Stomach (tissue), 8 donors: ENCODE measurements at regions not wholly inside any gene's neighbourhood (a gene's known extent, or its start where the extent isn't known, plus 50 kb on each side); places are given as distances from the start of the nearest gene placed in this dataset.
A peak's percentile ranks its signal among the peaks of the same experiment; 100 is the strongest.

Experiments used
- DNase-seq, 2 donors: peaks; one replicate each; pipeline versions ENCODE4 v3.0.0 to v3.0.0-alpha.2; 2013 to 2019
- H3K27ac ChIP-seq, 5 donors: fragments of 200-600 bp in 4 of 5; sonication (generic) in 4 of 5; one replicate each; pipeline ENCODE4 v1.5.1; 2013 to 2019; ENCODE audit warnings: mild to moderate bottlenecking in 1 of 5, moderate library complexity in 1 of 5
- H3K27me3 ChIP-seq, 3 donors: fragments of 200-600 bp; sonication (generic); one replicate each; pipeline ENCODE4 v1.5.1; 2017 to 2019; ENCODE audit warnings: mixed run types in 1 of 3
- H3K36me3 ChIP-seq, 4 donors: fragments of 200-600 bp; sonication (generic); 1 replicate in 3 of 4; 2 replicates in 1 of 4; pipeline ENCODE4 v1.5.1; 2016 to 2019
- H3K4me1 ChIP-seq, 4 donors: fragments of 200-600 bp; sonication (generic); one replicate each; pipeline ENCODE4 v1.5.1; 2016 to 2019
- H3K4me3 ChIP-seq, 4 donors: fragments of 200-600 bp; sonication (generic) in 3 of 4; one replicate each; pipeline ENCODE4 v1.5.1; 2016 to 2019; ENCODE audit warnings: mild to moderate bottlenecking in 1 of 4
- H3K9me3 ChIP-seq, 4 donors: fragments of 200-600 bp; sonication (generic); one replicate each; pipeline ENCODE4 v1.5.1; 2016 to 2019
- CTCF ChIP-seq, 7 experiments: fragments of 450-650 bp in 4 of 7; fragments of 200-600 bp in 3 of 7; sonication (generic) in 3 of 7; IDR thresholded peaks; one replicate each; pipeline ENCODE4 v1.5.1; 2016 to 2019; ENCODE audit warnings: antibody characterized with exemption in 7 of 7, control low read depth in 2 of 7, mild to moderate bottlenecking in 1 of 7
- EP300 ChIP-seq: sonication (generic); formaldehyde crosslinking; IDR thresholded peaks from one replicate; pipeline ENCODE4 v1.6.1; 2017; ENCODE audit warnings: antibody characterized with exemption
- POLR2A ChIP-seq, 4 donors: fragments of 450-650 bp; IDR thresholded peaks; one replicate each; pipeline ENCODE4 v1.6.1; 2016; ENCODE audit warnings: antibody characterized with exemption in 4 of 4, control low read depth in 2 of 4, mild to moderate bottlenecking in 1 of 4, moderate library complexity in 1 of 4
- POLR2AphosphoS5 ChIP-seq, 3 donors: sonication (generic); formaldehyde crosslinking; IDR thresholded peaks; one replicate each; pipeline ENCODE4 v1.6.1; 2016; ENCODE audit warnings: antibody characterized with exemption in 3 of 3
- WGBS, 5 donors: extraction: QIAGEN DNeasy Blood & Tissue Kit in 3 of 5; methylation state at CpG; one replicate each; pipeline versions ENCODE4 v1.1.5 to v1.1.7; 2013 to 2018; 5-methylcytosine and 5-hydroxymethylcytosine counted together
- intact Hi-C: fragments of 100-400 bp; cut with DNase I; formaldehyde crosslinking; loops from one replicate; pipeline ENCODE4 v1.15.1; 2023; ENCODE audit warnings: low total_unique reads
- donor health status: healthy with polysubstance abuse.
- donor health status: Bipolar disorder and iron deficiency.
- donor health status: healthy.

- intact Hi-C loops, result no loop called here
- H3K4me1 ChIP-seq, result no peaks in the 10 kb centered on the region
- no peaks in the 10 kb centered on the region for H3K27me3 ChIP-seq
- H3K36me3 ChIP-seq, result no peaks in the 10 kb centered on the region
- H3K4me3 ChIP-seq, result no peak overlapping the region
- H3K27ac ChIP-seq, result no peak overlapping the region
- no peak for TF ChIP-seq POLR2A (IDR thresholded peaks at IDR 0.05)
- no peak for TF ChIP-seq EP300
- TF ChIP-seq CTCF (IDR thresholded peaks at IDR 0.05), result no peak
- TF ChIP-seq POLR2AphosphoS5 (IDR thresholded peaks at IDR 0.05), result no peak
- DNase-seq, result no peak
- H3K9me3 ChIP-seq, result no peaks in the 10 kb centered on the region
- 79 to 93% (median 89%) methylated on average over 2 of the region's 2 CpGs for WGBS, 5 donors
Observed at GRCh38 chr2:12506846-12507245, 209.9 kb upstream of the TRIB2 start.

GRCh38 chr2:12507295-12507694 lies 209.4 kb upstream of the TRIB2 start:
- peak in 1 of 2 donors; percentile 14 for DNase-seq
- Histone ChIP-seq H3K4me3 (no peak overlapping the region), H3K36me3 (no peaks in the 10 kb centered on the region), H3K9me3 (no peaks in the 10 kb centered on the region), H3K27me3 (no peaks in the 10 kb centered on the region), H3K4me1 (no peaks in the 10 kb centered on the region), H3K27ac (no peak overlapping the region)
- 73 to 85% (median 83%) methylated on average over 7 of the region's 7 CpGs for WGBS, 5 donors
- TF ChIP-seq POLR2AphosphoS5 (IDR thresholded peaks at IDR 0.05) (no peak), CTCF (IDR thresholded peaks at IDR 0.05) (no peak), POLR2A (IDR thresholded peaks at IDR 0.05) (no peak), EP300 (no peak)
- intact Hi-C loops, result no loop called here

GRCh38 chr2:12510070-12510469 lies 206.7 kb upstream of the TRIB2 start:
- no peaks in the 10 kb centered on the region for H3K27me3 ChIP-seq
- intact Hi-C loops, result no loop called here
- no peaks in the 10 kb centered on the region for H3K4me1 ChIP-seq
- H3K9me3 ChIP-seq, result no peaks in the 10 kb centered on the region
- DNase-seq, result no peak
- H3K4me3 ChIP-seq, result no peak overlapping the region
- no peak overlapping the region for H3K27ac ChIP-seq
- H3K36me3 ChIP-seq, result no peaks in the 10 kb centered on the region
- TF ChIP-seq CTCF (IDR thresholded peaks at IDR 0.05) (no peak), EP300 (no peak), POLR2AphosphoS5 (IDR thresholded peaks at IDR 0.05) (no peak), POLR2A (IDR thresholded peaks at IDR 0.05) (no peak)

- H3K4me3 ChIP-seq, result no peak overlapping the region
- intact Hi-C loops, result no loop called here
Observed at GRCh38 chr2:12513339-12513738, 203.4 kb upstream of the TRIB2 start.

More at GRCh38 chr2:12513339-12513738, 203.4 kb upstream of the TRIB2 start:
- Histone ChIP-seq H3K27me3 (no peaks in the 10 kb centered on the region), H3K9me3 (no peaks in the 10 kb centered on the region), H3K4me1 (no peaks in the 10 kb centered on the region), H3K36me3 (no peaks in the 10 kb centered on the region), H3K27ac (no peak overlapping the region)
- peak in 1 of 2 donors; percentile 27 for DNase-seq
- 63 to 94% (median 74%) methylated on average over 1 of the region's 1 CpG for WGBS, 5 donors
- no peak for TF ChIP-seq EP300
- TF ChIP-seq POLR2AphosphoS5 (IDR thresholded peaks at IDR 0.05), result no peak
- no peak for TF ChIP-seq CTCF (IDR thresholded peaks at IDR 0.05)
- TF ChIP-seq POLR2A (IDR thresholded peaks at IDR 0.05), result no peak
